Testis (tissue), 2 donors: ENCODE measurements at regions not wholly inside any gene's neighbourhood (a gene's known extent, or its start where the extent isn't known, plus 50 kb on each side); places are given as distances from the start of the nearest gene placed in this dataset.
"Not testable (repeated sequence)": the region's sequence is repeated elsewhere in the genome, so short reads cannot be mapped to it uniquely, and the experiment has no call there.

Experiments used
- DNase-seq: peaks from one replicate; pipeline ENCODE4 v3.0.0-alpha.2; 2019
- H3K27ac ChIP-seq, 2 donors: fragments of 200-600 bp; sonication (generic); one replicate each; pipeline ENCODE4 v1.5.1; 2019
- H3K27me3 ChIP-seq: fragments of 200-600 bp; sonication (generic); one replicate; pipeline ENCODE4 v1.5.1; 2019
- H3K36me3 ChIP-seq: fragments of 200-600 bp; sonication (generic); one replicate; pipeline ENCODE4 v1.5.1; 2017; ENCODE audit warnings: low read depth; ENCODE audit errors: missing control alignments
- H3K4me1 ChIP-seq: fragments of 200-600 bp; sonication (generic); one replicate; pipeline ENCODE4 v1.5.1; 2019
- H3K4me3 ChIP-seq, 2 donors: fragments of 200-600 bp; sonication (generic); one replicate each; pipeline ENCODE4 v1.5.1; 2017 to 2019
- H3K9me3 ChIP-seq: fragments of 200-600 bp; sonication (generic); one replicate; pipeline ENCODE4 v1.5.1; 2017
- POLR2A ChIP-seq: fragments of 450-650 bp; IDR thresholded peaks from one replicate; pipeline ENCODE4 v1.6.1; 2017; ENCODE audit warnings: antibody characterized with exemption, mild to moderate bottlenecking, moderate library complexity
- WGBS, 2 donors: methylation state at CpG; one replicate each; pipeline ENCODE4 v1.1.5; 2018; 5-methylcytosine and 5-hydroxymethylcytosine counted together
- intact Hi-C: fragments of 100-400 bp; cut with DNase I; formaldehyde crosslinking; loops from one replicate; pipeline ENCODE4 v1.15.1; 2023; ENCODE audit warnings: low total_unique reads
- TF ChIP-seq, protein P1 (sequence below), 3 experiments: fragments of 450-650 bp in 2 of 3; fragments of 200-600 bp in 1 of 3; sonication (generic) in 1 of 3; IDR thresholded peaks; one replicate each; pipeline ENCODE4 v1.5.1; 2016 to 2019; ENCODE audit warnings: antibody characterized with exemption in 3 of 3, mild to moderate bottlenecking in 2 of 3, moderate library complexity in 1 of 3

DNA sequence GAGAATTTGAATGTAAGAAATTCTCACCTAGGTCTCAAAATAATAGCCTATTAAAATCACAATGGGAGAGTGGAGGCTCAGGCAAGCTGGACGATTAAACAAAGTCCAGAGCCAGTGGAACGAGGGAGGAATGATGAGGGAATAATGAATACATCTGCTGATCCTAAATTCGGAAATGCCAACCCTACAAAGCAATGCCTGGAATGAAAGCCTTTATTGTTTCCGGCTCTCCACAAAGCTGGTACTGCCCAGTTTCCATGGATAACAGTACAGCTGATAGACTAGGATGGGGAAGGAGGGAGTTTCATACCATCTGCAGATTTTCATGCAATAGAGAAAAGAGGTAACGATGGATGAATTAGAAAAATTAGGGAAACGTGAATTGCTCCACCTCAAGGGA lies 356.1 kb downstream of the CBLN4 start:
- Histone ChIP-seq H3K9me3 (no peaks in the 10 kb centered on the region), H3K4me3 (no peak overlapping the region), H3K36me3 (no peaks in the 10 kb centered on the region), H3K27me3 (no peaks in the 10 kb centered on the region), H3K4me1 (peaks cover 5% of the 10 kb centered on the region), H3K27ac (peak overlapping the region in 1 of 2 donors; percentile 39)
- no peak for DNase-seq
- TF ChIP-seq, protein P1, sequence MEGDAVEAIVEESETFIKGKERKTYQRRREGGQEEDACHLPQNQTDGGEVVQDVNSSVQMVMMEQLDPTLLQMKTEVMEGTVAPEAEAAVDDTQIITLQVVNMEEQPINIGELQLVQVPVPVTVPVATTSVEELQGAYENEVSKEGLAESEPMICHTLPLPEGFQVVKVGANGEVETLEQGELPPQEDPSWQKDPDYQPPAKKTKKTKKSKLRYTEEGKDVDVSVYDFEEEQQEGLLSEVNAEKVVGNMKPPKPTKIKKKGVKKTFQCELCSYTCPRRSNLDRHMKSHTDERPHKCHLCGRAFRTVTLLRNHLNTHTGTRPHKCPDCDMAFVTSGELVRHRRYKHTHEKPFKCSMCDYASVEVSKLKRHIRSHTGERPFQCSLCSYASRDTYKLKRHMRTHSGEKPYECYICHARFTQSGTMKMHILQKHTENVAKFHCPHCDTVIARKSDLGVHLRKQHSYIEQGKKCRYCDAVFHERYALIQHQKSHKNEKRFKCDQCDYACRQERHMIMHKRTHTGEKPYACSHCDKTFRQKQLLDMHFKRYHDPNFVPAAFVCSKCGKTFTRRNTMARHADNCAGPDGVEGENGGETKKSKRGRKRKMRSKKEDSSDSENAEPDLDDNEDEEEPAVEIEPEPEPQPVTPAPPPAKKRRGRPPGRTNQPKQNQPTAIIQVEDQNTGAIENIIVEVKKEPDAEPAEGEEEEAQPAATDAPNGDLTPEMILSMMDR (IDR thresholded peaks at IDR 0.05): no peak
- no peak for TF ChIP-seq POLR2A
- intact Hi-C loops: no loop called here
- WGBS, 2 donors: 49 to 54% methylated on average over 6 of the region's 6 CpGs

DNA sequence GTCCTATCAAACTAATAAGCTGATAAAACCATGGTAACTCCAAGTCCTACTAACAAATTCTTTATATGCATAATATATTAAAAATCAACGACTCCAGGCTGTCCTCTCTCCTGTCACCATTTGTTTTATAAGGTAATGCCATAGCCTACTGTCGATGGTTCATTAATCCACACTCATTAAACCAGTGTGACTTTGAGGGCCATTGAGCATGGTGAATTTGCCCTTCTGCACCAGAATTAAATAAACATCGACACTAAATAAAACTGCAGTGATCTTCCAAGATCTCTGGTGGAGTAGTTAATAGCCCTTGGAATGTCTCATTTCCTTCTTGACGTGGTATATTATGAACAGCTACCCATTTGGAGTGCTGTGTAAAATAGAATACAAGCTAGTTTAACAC lies 358.5 kb downstream of the CBLN4 start:
- intact Hi-C loops: no loop called here
- Histone ChIP-seq H3K4me3 (no peak overlapping the region), H3K4me1 (peaks cover 5% of the 10 kb centered on the region), H3K27ac (no peak overlapping the region), H3K9me3 (no peaks in the 10 kb centered on the region), H3K36me3 (no peaks in the 10 kb centered on the region), H3K27me3 (no peaks in the 10 kb centered on the region)
- no peak for TF ChIP-seq POLR2A
- TF ChIP-seq, protein P1 (IDR thresholded peaks at IDR 0.05): no peak
- DNase-seq: no peak
- 76 to 90% methylated on average over 4 of the region's 4 CpGs for WGBS, 2 donors

DNA sequence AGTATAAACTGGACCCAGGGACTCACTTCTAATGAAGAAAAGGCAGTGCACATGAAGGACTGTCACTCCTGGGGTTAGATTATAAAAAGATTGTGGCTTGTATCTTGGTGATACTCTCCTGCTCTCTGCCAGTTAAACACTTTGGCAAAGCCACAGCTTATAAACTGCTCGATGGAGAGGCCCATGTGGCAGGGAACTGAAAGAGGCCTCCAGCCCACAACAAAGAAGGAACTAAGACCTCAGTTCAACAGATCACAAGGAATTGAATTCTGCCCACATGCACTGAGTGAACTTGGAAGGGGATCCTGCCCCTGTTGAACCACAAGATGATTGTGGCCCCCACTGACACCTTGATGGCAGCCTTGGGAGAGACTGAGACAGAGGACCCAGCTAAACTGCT lies 363.8 kb downstream of the CBLN4 start:
- Histone ChIP-seq H3K4me1 (no peaks in the 10 kb centered on the region), H3K27me3 (no peaks in the 10 kb centered on the region), H3K27ac (no peak overlapping the region), H3K36me3 (no peaks in the 10 kb centered on the region), H3K9me3 (no peaks in the 10 kb centered on the region), H3K4me3 (no peak overlapping the region)
- TF ChIP-seq, protein P1 (IDR thresholded peaks at IDR 0.05): no peak
- TF ChIP-seq POLR2A: no peak
- intact Hi-C loops: no loop called here
- WGBS, 2 donors: 70 to 88% methylated on average over 1 of the region's 1 CpG
- DNase-seq: no peak

DNA sequence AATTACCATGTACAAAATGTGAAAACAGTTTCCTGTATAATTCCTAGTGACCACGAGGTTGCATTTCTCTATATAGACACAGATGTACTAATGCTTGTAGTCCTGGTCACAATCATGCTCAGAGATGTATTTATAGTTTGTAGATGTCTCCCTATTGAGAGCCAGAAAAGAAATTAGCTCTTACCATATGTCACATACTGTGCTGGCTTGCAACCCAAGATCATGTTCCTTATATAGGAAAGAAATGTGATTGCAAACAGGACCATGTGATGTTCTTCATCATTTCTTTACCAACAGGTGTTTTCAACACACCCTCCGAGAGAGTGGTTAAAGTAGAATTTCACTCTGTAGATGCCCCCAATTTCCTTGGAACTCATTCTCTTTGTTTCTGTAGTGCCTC lies 369.4 kb downstream of the CBLN4 start:
- Histone ChIP-seq H3K27me3 (no peaks in the 10 kb centered on the region), H3K4me1 (no peaks in the 10 kb centered on the region), H3K4me3 (no peak overlapping the region), H3K36me3 (no peaks in the 10 kb centered on the region), H3K27ac (no peak overlapping the region), H3K9me3 (no peaks in the 10 kb centered on the region)
- no peak for TF ChIP-seq POLR2A
- TF ChIP-seq, protein P1 (IDR thresholded peaks at IDR 0.05): no peak
- WGBS, 2 donors: 76 to 90% methylated on average over 2 of the region's 2 CpGs
- DNase-seq: no peak
- intact Hi-C loops: no loop called here

DNA sequence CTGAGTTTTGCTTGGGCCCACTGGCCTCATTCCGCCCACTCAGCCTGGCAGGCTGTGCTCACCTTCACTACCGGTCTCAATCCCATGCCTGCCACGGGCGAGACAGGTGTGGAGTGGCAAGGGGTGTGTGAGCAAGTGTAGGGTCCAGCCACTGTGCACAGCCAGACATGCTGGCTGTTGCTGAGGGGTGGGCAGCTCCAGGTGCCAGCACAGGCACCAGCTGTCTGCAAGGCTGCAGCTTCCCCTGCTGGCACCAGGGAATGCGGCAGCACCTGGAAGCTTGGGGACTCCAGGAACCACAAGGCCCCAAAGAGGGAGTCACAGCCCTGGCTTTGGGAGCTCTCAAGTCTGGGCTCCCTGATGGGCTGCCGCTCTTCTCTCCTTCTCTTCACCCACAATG lies 372.7 kb downstream of the CBLN4 start:
- no peak for DNase-seq
- Histone ChIP-seq H3K4me1 (no peaks in the 10 kb centered on the region), H3K27me3 (no peaks in the 10 kb centered on the region), H3K4me3 (no peak overlapping the region), H3K36me3 (no peaks in the 10 kb centered on the region), H3K9me3 (no peaks in the 10 kb centered on the region), H3K27ac (no peak overlapping the region)
- no peak for TF ChIP-seq POLR2A
- TF ChIP-seq, protein P1 (IDR thresholded peaks at IDR 0.05): no peak
- 99 to 100% methylated on average over 4 to 6 of the region's 6 CpGs for WGBS, 2 donors
- intact Hi-C loops: no loop called here

DNA sequence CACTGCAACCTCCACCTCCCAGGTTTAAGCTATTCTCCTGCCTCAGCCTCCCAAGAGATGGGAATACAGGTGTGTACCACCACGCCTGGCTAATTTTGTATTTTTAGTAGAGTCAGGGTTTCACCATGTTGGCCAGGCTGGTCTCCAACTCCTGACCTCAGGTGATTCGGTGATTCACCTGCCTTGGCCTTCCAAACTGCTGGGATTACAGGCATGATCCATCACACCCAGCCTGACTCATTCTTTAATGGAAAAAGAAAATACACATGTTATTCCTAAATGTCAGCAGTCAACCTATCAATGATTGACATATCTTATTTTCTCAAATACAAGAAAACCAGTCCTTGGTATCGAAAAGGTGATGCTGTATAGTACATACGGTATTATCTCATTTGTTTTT lies 376.2 kb downstream of the CBLN4 start:
- whole genome bisulfite sequencing, 2 donors: 90 to 91% methylated on average over 4 of the region's 4 CpGs
- H3K27ac ChIP-seq, intact Hi-C loops: not testable (repeated sequence)

More for the DNA sequence above, 376.2 kb downstream of the CBLN4 start:
- H3K4me1 ChIP-seq, H3K4me3 ChIP-seq, H3K27me3 ChIP-seq, DNase-seq, H3K36me3 ChIP-seq, H3K9me3 ChIP-seq: not testable (repeated sequence)
